ENCODE measurements at regions not wholly inside any gene's neighbourhood (a gene's known extent, or its start where the extent isn't known, plus 50 kb on each side); places are given as distances from the start of the nearest gene placed in this dataset.

DNA sequence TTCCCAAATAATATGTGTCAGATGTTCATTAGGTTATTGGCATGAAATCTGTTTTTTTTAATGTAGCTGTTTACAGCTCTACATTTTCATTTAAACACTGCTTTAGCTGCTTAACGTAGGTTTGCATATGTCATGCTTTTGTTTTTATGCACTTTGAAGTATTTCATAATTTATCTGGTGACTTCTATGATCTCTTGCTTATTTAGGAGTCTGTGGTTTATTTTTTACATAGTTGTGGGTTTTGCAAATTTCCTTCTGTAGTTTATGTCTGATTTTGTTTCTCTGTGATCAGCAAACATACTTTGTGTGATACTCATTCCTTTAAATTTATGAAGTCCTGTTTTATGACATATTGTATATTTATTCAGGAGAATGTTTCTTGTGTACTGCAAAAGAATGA is 606.5 kb upstream of the PFKP start:
- Mint-ChIP-seq H3K36me3 (ENCODE audit: low read depth) (peaks cover 13% of the 10 kb centered on the region; the same call in 2 of the 3 replicates), H3K27me3 (ENCODE audit: insufficient read depth, low read depth, poor library complexity) (peaks cover 2% of the 10 kb centered on the region), H3K4me3 (no peak overlapping the region), H3K4me1 (peaks cover 13% of the 10 kb centered on the region), H3K27ac (no peak overlapping the region), H3K9me3 (peaks cover 20% of the 10 kb centered on the region)
- no peak overlapping the region for H3K27ac ChIP-seq (ENCODE audit: low read depth)
- H3K4me3 ChIP-seq, result no peak overlapping the region
- H3K4me1 ChIP-seq (ENCODE audit: insufficient read depth), result no peaks in the 10 kb centered on the region
- H3K9me2 ChIP-seq (ENCODE audit: insufficient read depth), result 0 out of 2 replicates have a peak, but pooled peaks cover 3% of the 10 kb centered on the region
- no peaks in the 10 kb centered on the region for H3K79me2 ChIP-seq (replicated peaks; ENCODE audit: insufficient read depth)
- TF ChIP-seq, protein P1, sequence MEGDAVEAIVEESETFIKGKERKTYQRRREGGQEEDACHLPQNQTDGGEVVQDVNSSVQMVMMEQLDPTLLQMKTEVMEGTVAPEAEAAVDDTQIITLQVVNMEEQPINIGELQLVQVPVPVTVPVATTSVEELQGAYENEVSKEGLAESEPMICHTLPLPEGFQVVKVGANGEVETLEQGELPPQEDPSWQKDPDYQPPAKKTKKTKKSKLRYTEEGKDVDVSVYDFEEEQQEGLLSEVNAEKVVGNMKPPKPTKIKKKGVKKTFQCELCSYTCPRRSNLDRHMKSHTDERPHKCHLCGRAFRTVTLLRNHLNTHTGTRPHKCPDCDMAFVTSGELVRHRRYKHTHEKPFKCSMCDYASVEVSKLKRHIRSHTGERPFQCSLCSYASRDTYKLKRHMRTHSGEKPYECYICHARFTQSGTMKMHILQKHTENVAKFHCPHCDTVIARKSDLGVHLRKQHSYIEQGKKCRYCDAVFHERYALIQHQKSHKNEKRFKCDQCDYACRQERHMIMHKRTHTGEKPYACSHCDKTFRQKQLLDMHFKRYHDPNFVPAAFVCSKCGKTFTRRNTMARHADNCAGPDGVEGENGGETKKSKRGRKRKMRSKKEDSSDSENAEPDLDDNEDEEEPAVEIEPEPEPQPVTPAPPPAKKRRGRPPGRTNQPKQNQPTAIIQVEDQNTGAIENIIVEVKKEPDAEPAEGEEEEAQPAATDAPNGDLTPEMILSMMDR (conservative IDR thresholded peaks at IDR 0.05; ENCODE audit: low read depth in 2 of 2), result no peak
- TF ChIP-seq STAT1 (IDR thresholded peaks at IDR 0.05; ENCODE audit: unreplicated experiment) (no peak), ZNF114 (CRISPR knock-in tag; IDR thresholded peaks at IDR 0.05) (no peak), CREB1 (CRISPR knock-in tag; IDR thresholded peaks at IDR 0.05; ENCODE audit: low read depth) (no peak), EZH2 (IDR thresholded peaks at IDR 0.05; ENCODE audit: low read depth, unreplicated experiment) (no peak), POLR2AphosphoS5 (IDR thresholded peaks at IDR 0.05; ENCODE audit: low read depth) (no peak), ZNF331 (CRISPR knock-in tag; IDR thresholded peaks at IDR 0.05; ENCODE audit: low read depth) (no peak), JUNB (IDR thresholded peaks at IDR 0.05; ENCODE audit: unreplicated experiment) (no peak), NANOG (IDR thresholded peaks at IDR 0.05; ENCODE audit: borderline replicate concordance) (no peak), EZH2phosphoT487 (IDR thresholded peaks at IDR 0.05; ENCODE audit: unreplicated experiment) (no peak)
- TF ChIP-seq, protein P2, sequence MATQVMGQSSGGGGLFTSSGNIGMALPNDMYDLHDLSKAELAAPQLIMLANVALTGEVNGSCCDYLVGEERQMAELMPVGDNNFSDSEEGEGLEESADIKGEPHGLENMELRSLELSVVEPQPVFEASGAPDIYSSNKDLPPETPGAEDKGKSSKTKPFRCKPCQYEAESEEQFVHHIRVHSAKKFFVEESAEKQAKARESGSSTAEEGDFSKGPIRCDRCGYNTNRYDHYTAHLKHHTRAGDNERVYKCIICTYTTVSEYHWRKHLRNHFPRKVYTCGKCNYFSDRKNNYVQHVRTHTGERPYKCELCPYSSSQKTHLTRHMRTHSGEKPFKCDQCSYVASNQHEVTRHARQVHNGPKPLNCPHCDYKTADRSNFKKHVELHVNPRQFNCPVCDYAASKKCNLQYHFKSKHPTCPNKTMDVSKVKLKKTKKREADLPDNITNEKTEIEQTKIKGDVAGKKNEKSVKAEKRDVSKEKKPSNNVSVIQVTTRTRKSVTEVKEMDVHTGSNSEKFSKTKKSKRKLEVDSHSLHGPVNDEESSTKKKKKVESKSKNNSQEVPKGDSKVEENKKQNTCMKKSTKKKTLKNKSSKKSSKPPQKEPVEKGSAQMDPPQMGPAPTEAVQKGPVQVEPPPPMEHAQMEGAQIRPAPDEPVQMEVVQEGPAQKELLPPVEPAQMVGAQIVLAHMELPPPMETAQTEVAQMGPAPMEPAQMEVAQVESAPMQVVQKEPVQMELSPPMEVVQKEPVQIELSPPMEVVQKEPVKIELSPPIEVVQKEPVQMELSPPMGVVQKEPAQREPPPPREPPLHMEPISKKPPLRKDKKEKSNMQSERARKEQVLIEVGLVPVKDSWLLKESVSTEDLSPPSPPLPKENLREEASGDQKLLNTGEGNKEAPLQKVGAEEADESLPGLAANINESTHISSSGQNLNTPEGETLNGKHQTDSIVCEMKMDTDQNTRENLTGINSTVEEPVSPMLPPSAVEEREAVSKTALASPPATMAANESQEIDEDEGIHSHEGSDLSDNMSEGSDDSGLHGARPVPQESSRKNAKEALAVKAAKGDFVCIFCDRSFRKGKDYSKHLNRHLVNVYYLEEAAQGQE (IDR thresholded peaks at IDR 0.05; ENCODE audit: unreplicated experiment), result no peak
- TF ChIP-seq, protein P3, sequence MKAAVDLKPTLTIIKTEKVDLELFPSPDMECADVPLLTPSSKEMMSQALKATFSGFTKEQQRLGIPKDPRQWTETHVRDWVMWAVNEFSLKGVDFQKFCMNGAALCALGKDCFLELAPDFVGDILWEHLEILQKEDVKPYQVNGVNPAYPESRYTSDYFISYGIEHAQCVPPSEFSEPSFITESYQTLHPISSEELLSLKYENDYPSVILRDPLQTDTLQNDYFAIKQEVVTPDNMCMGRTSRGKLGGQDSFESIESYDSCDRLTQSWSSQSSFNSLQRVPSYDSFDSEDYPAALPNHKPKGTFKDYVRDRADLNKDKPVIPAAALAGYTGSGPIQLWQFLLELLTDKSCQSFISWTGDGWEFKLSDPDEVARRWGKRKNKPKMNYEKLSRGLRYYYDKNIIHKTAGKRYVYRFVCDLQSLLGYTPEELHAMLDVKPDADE (IDR thresholded peaks at IDR 0.05), result no peak
- TF ChIP-seq, protein P4, sequence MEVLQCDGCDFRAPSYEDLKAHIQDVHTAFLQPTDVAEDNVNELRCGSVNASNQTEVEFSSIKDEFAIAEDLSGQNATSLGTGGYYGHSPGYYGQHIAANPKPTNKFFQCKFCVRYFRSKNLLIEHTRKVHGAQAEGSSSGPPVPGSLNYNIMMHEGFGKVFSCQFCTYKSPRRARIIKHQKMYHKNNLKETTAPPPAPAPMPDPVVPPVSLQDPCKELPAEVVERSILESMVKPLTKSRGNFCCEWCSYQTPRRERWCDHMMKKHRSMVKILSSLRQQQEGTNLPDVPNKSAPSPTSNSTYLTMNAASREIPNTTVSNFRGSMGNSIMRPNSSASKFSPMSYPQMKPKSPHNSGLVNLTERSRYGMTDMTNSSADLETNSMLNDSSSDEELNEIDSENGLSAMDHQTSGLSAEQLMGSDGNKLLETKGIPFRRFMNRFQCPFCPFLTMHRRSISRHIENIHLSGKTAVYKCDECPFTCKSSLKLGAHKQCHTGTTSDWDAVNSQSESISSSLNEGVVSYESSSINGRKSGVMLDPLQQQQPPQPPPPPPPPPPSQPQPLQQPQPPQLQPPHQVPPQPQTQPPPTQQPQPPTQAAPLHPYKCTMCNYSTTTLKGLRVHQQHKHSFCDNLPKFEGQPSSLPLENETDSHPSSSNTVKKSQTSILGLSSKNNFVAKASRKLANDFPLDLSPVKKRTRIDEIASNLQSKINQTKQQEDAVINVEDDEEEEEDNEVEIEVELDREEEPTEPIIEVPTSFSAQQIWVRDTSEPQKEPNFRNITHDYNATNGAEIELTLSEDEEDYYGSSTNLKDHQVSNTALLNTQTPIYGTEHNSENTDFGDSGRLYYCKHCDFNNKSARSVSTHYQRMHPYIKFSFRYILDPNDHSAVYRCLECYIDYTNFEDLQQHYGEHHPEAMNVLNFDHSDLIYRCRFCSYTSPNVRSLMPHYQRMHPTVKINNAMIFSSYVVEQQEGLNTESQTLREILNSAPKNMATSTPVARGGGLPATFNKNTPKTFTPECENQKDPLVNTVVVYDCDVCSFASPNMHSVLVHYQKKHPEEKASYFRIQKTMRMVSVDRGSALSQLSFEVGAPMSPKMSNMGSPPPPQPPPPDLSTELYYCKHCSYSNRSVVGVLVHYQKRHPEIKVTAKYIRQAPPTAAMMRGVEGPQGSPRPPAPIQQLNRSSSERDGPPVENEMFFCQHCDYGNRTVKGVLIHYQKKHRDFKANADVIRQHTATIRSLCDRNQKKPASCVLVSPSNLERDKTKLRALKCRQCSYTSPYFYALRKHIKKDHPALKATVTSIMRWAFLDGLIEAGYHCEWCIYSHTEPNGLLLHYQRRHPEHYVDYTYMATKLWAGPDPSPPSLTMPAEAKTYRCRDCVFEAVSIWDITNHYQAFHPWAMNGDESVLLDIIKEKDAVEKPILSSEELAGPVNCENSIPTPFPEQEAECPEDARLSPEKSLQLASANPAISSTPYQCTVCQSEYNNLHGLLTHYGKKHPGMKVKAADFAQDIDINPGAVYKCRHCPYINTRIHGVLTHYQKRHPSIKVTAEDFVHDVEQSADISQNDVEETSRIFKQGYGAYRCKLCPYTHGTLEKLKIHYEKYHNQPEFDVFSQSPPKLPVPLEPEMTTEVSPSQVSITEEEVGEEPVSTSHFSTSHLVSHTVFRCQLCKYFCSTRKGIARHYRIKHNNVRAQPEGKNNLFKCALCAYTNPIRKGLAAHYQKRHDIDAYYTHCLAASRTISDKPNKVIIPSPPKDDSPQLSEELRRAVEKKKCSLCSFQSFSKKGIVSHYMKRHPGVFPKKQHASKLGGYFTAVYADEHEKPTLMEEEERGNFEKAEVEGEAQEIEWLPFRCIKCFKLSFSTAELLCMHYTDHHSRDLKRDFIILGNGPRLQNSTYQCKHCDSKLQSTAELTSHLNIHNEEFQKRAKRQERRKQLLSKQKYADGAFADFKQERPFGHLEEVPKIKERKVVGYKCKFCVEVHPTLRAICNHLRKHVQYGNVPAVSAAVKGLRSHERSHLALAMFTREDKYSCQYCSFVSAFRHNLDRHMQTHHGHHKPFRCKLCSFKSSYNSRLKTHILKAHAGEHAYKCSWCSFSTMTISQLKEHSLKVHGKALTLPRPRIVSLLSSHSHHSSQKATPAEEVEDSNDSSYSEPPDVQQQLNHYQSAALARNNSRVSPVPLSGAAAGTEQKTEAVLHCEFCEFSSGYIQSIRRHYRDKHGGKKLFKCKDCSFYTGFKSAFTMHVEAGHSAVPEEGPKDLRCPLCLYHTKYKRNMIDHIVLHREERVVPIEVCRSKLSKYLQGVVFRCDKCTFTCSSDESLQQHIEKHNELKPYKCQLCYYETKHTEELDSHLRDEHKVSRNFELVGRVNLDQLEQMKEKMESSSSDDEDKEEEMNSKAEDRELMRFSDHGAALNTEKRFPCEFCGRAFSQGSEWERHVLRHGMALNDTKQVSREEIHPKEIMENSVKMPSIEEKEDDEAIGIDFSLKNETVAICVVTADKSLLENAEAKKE (CRISPR knock-in tag; IDR thresholded peaks at IDR 0.05), result no peak
- DNase-seq (ENCODE audit: low spot score) (no peak), ATAC-seq (no peak)
- H3K36me3 ChIP-seq (ENCODE audit: insufficient read depth), result no peaks in the 10 kb centered on the region
- no peak overlapping the region for H2AFZ ChIP-seq
- no peaks in the 10 kb centered on the region for H3F3A ChIP-seq (replicated peaks; ENCODE audit: low read depth)
- no peak overlapping the region for H3K4me2 ChIP-seq
- no peaks in the 10 kb centered on the region for H3K27me3 ChIP-seq (ENCODE audit: insufficient read depth)
- no peaks in the 10 kb centered on the region for H4K20me1 ChIP-seq (replicated peaks; ENCODE audit: insufficient read depth)
